CD14-positive monocyte (primary cell): ENCODE measurements at regions not wholly inside any gene's neighbourhood (a gene's known extent, or its start where the extent isn't known, plus 50 kb on each side); places are given as distances from the start of the nearest gene placed in this dataset.

Source experiments
- DNase-seq, 3 donors: peaks; one replicate each; pipeline ENCODE4 v3.0.0-alpha.2; 2011 to 2022
- H2AFZ ChIP-seq: 2 replicates; pipeline ENCODE4 v1.6.0; 2012; ENCODE audit warnings: mild to moderate bottlenecking, low read depth, low read length, inconsistent platforms; ENCODE audit not compliant: insufficient read depth, poor library complexity, severe bottlenecking
- H3K27ac ChIP-seq, 2 donors: 1 replicate in 1 of 2; 2 replicates in 1 of 2; pipeline ENCODE4 v1.5.1; 2012 to 2013; ENCODE audit warnings: low read length in 2 of 2, control low read depth in 1 of 2, inconsistent platforms in 1 of 2, low read depth in 1 of 2, mild to moderate bottlenecking in 1 of 2
- H3K27me3 ChIP-seq, 2 donors: one replicate each; pipeline versions ENCODE4 v1.6.0 to v1.6.1; 2011 to 2013; ENCODE audit warnings: low read length in 2 of 2; ENCODE audit not compliant: control insufficient read depth in 2 of 2, insufficient read depth in 2 of 2
- H3K36me3 ChIP-seq, 2 donors: replicated peaks in 1 of 2; 1 replicate in 1 of 2; 2 replicates in 1 of 2; pipeline versions ENCODE4 v1.5.1 to v1.6.1; 2012 to 2013; ENCODE audit warnings: low read length in 2 of 2, control low read depth in 1 of 2, inconsistent platforms in 1 of 2, mild to moderate bottlenecking in 1 of 2; ENCODE audit not compliant: insufficient read depth in 2 of 2, control insufficient read depth in 1 of 2
- H3K4me1 ChIP-seq, 2 donors: 1 replicate in 1 of 2; 2 replicates in 1 of 2; pipeline versions ENCODE4 v1.5.1 to v1.6.1; 2012 to 2013; ENCODE audit warnings: low read length in 2 of 2, control low read depth in 1 of 2, inconsistent platforms in 1 of 2, mild to moderate bottlenecking in 1 of 2, moderate library complexity in 1 of 2; ENCODE audit not compliant: insufficient read depth in 2 of 2, control insufficient read depth in 1 of 2
- H3K4me2 ChIP-seq: replicated peaks from 2 replicates; pipeline ENCODE3; 2012; ENCODE audit warnings: low read length, moderate library complexity, mild to moderate bottlenecking; ENCODE audit not compliant: poor library complexity, severe bottlenecking; ENCODE audit errors: extremely low read depth
- H3K4me3 ChIP-seq, 3 experiments: fragments of 200-600 bp in 1 of 3; sonication (generic) in 1 of 3; replicated peaks in 1 of 3; 1 replicate in 2 of 3; 2 replicates in 1 of 3; pipeline ENCODE4 v1.5.1; 2011 to 2013; ENCODE audit warnings: low read length in 3 of 3, mild to moderate bottlenecking in 3 of 3, control low read depth in 2 of 3, low read depth in 2 of 3, inconsistent platforms in 1 of 3, moderate library complexity in 1 of 3
- H3K79me2 ChIP-seq: 2 replicates; pipeline ENCODE4 v1.6.0; 2012; ENCODE audit warnings: mild to moderate bottlenecking, control low read depth, inconsistent platforms, low read length, moderate library complexity; ENCODE audit not compliant: insufficient read depth
- H3K9ac ChIP-seq: 2 replicates; pipeline ENCODE4 v1.6.0; 2017; ENCODE audit warnings: low read length, mild to moderate bottlenecking; ENCODE audit not compliant: insufficient read depth, poor library complexity, severe bottlenecking
- H3K9me3 ChIP-seq, 2 donors: replicated peaks in 1 of 2; 1 replicate in 1 of 2; 2 replicates in 1 of 2; pipeline versions ENCODE4 v1.5.1 to v1.6.1; 2012 to 2013; ENCODE audit warnings: low read length in 2 of 2, control low read depth in 1 of 2; ENCODE audit not compliant: control insufficient read depth in 1 of 2, insufficient read depth in 1 of 2
- H4K20me1 ChIP-seq: 2 replicates; pipeline ENCODE4 v1.6.0; 2012; ENCODE audit warnings: mild to moderate bottlenecking, low read length, control low read depth, moderate library complexity; ENCODE audit not compliant: insufficient read depth
- H3K27ac Mint-ChIP-seq, 7 donors: one replicate each; pipeline ENCODE4 v1.8.0; 2020; ENCODE audit warnings: mild to moderate bottlenecking in 7 of 7, mixed read lengths in 7 of 7, moderate library complexity in 6 of 7, inconsistent platforms in 2 of 7
- H3K27me3 Mint-ChIP-seq, 3 donors: one replicate each; pipeline ENCODE4 v1.8.0; 2021 to 2022; ENCODE audit warnings: low read depth in 3 of 3, mild to moderate bottlenecking in 3 of 3, mixed read lengths in 3 of 3, moderate library complexity in 3 of 3, inconsistent platforms in 1 of 3
- H3K36me3 Mint-ChIP-seq, 2 donors: one replicate each; pipeline ENCODE4 v1.8.0; 2020; ENCODE audit warnings: mixed read lengths in 2 of 2, inconsistent platforms in 1 of 2, mild to moderate bottlenecking in 1 of 2
- H3K4me1 Mint-ChIP-seq: one replicate; pipeline ENCODE4 v1.8.0; 2020; ENCODE audit warnings: mild to moderate bottlenecking, mixed read lengths
- H3K4me3 Mint-ChIP-seq, 2 donors: one replicate each; pipeline ENCODE4 v1.8.0; 2020; ENCODE audit warnings: mild to moderate bottlenecking in 2 of 2, mixed read lengths in 2 of 2, moderate library complexity in 1 of 2
- H3K9me3 Mint-ChIP-seq, 7 donors: one replicate each; pipeline ENCODE4 v1.8.0; 2020 to 2022; ENCODE audit warnings: mixed read lengths in 7 of 7, mild to moderate bottlenecking in 6 of 7, moderate library complexity in 6 of 7, inconsistent platforms in 2 of 7
- WGBS: methylation state at CpG from one replicate; pipeline ENCODE4 v1.1.5; 2013; ENCODE audit warnings: missing lambda C conversion rate; ENCODE audit not compliant: insufficient coverage; 5-methylcytosine and 5-hydroxymethylcytosine counted together
- intact Hi-C, 2 donors: fragments of 100-400 bp; cut with micrococcal nuclease; formaldehyde crosslinking; loops; one replicate each; pipeline versions ENCODE4 v1.15.0 to v1.15.1; 2023
- TF ChIP-seq, protein P1 (sequence below): fragments of 200-600 bp; IDR thresholded peaks from one replicate; pipeline ENCODE4 v1.8.0; 2022; ENCODE audit warnings: antibody characterized with exemption, mild to moderate bottlenecking

DNA sequence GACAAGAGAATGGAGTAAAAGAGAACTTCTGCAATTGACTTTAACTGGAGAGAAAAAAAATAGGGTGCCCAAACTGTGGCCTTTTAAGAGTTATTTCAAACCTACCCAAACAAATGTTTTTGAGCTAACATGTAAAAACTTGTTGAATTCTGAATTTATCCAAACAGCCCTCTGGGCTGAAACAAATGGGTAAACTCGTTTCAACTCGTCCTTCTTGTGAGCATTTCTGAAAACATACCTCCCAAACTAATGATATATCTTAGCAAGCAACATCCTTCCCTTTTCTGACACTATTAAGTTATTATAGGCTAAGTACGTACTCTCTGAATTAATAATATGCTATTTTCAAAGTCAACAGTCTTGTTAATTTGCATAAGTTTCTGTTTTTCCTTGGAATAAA, 793.0 kb upstream of the ACVR2A start:
- DNase-seq = no peak
- H3K4me2 ChIP-seq = no peak overlapping the region
- no peaks in the 10 kb centered on the region for H3K79me2 ChIP-seq
- peaks cover 0 to 6% of the 10 kb centered on the region in 2 donors for H3K9me3 ChIP-seq
- TF ChIP-seq, protein P1, sequence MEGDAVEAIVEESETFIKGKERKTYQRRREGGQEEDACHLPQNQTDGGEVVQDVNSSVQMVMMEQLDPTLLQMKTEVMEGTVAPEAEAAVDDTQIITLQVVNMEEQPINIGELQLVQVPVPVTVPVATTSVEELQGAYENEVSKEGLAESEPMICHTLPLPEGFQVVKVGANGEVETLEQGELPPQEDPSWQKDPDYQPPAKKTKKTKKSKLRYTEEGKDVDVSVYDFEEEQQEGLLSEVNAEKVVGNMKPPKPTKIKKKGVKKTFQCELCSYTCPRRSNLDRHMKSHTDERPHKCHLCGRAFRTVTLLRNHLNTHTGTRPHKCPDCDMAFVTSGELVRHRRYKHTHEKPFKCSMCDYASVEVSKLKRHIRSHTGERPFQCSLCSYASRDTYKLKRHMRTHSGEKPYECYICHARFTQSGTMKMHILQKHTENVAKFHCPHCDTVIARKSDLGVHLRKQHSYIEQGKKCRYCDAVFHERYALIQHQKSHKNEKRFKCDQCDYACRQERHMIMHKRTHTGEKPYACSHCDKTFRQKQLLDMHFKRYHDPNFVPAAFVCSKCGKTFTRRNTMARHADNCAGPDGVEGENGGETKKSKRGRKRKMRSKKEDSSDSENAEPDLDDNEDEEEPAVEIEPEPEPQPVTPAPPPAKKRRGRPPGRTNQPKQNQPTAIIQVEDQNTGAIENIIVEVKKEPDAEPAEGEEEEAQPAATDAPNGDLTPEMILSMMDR = no peak
- Mint-ChIP-seq H3K27me3 (peaks cover 1 to 2% (median 2%) of the 10 kb centered on the region in 3 donors), H3K4me3 (no peak overlapping the region), H3K9me3 (peaks cover 0 to 8% (median 2%) of the 10 kb centered on the region in 7 donors), H3K27ac (no peak overlapping the region), H3K4me1 (no peaks in the 10 kb centered on the region), H3K36me3 (no peaks in the 10 kb centered on the region)
- no peaks in the 10 kb centered on the region for H3K4me1 ChIP-seq
- no peaks in the 10 kb centered on the region for H3K27me3 ChIP-seq
- H4K20me1 ChIP-seq = no peaks in the 10 kb centered on the region
- no CpG with 5 or more reads among the region's 3 CpGs for WGBS
- H3K9ac ChIP-seq = no peak overlapping the region
- H3K27ac ChIP-seq = no peak overlapping the region
- H3K4me3 ChIP-seq = no peak overlapping the region
- H2AFZ ChIP-seq = no peak overlapping the region
- intact Hi-C loops = no loop called here
- H3K36me3 ChIP-seq = no peaks in the 10 kb centered on the region

DNA sequence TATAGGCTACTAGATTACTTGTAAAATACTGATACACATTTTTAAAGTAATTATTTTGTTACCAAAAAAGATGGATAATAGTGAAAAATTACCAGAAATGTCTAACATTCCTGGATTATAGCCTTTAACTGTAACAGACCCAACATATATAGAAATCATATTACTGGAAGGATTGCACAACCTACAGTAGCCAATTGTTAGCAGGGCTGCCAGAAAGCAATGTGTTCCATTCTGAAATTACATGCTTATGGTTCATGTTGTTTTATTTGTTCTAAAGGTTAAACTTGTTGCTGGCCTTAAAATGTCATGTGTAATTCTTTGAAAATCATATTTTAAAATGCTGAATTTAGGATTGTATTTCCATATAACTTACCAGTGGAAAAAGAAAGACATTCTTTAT, 793.6 kb upstream of the ACVR2A start:
- H3K36me3 ChIP-seq = no peaks in the 10 kb centered on the region
- no peak overlapping the region for H2AFZ ChIP-seq
- H3K27me3 ChIP-seq = no peaks in the 10 kb centered on the region
- H3K9me3 Mint-ChIP-seq = peaks cover 0 to 6% (median 2%) of the 10 kb centered on the region in 7 donors
- H3K9ac ChIP-seq = no peak overlapping the region
- H3K79me2 ChIP-seq = no peaks in the 10 kb centered on the region
- TF ChIP-seq, protein P1 = no peak
- no peak overlapping the region for H3K27ac ChIP-seq
- DNase-seq = no peak
- H3K27me3 Mint-ChIP-seq = peaks cover 1 to 2% (median 2%) of the 10 kb centered on the region in 3 donors
- no peak overlapping the region for H3K4me2 ChIP-seq
- intact Hi-C loops = no loop called here
- no peak overlapping the region for H3K4me3 ChIP-seq
- H3K27ac Mint-ChIP-seq = no peak overlapping the region
- no peaks in the 10 kb centered on the region for H3K4me1 Mint-ChIP-seq
- no peaks in the 10 kb centered on the region for H3K4me1 ChIP-seq
- no peaks in the 10 kb centered on the region for H4K20me1 ChIP-seq
- no peak overlapping the region for H3K4me3 Mint-ChIP-seq
- H3K9me3 ChIP-seq = peaks cover 0 to 6% of the 10 kb centered on the region in 2 donors
- H3K36me3 Mint-ChIP-seq = no peaks in the 10 kb centered on the region
